CD4-positive, alpha-beta T cell (primary cell): ENCODE measurements at regions not wholly inside any gene's neighbourhood (a gene's known extent, or its start where the extent isn't known, plus 50 kb on each side); places are given as distances from the start of the nearest gene placed in this dataset.

Experiments used
- ATAC-seq: fragments of 200-7000 bp; cut with Tn5 transposase; one replicate; pipeline ENCODE4 v1.10.0; 2022; ENCODE audit warnings: mild to moderate bottlenecking; ENCODE audit not compliant: poor library complexity
- CTCF ChIA-PET: fragments of 350-600 bp; sonication (Branson Sonifier 250); formaldehyde crosslinking; loops from one replicate; lab custom pipeline; 2021; ENCODE audit warnings: antibody characterized with exemption, inconsistent platforms; lab: Charles Lee
- POLR2A ChIA-PET: fragments of 350-600 bp; sonication (Branson Sonifier 250); formaldehyde crosslinking; loops from one replicate; lab custom pipeline; 2021; ENCODE audit warnings: antibody characterized with exemption, inconsistent platforms; lab: Charles Lee
- DNase-seq, 14 experiments: peaks; one replicate each; pipeline ENCODE4 v3.0.0-alpha.2; 2013 to 2020; ENCODE audit warnings: mixed read lengths in 2 of 14
- H3K27ac ChIP-seq, 2 donors: one replicate each; pipeline versions ENCODE4 v1.5.1 to v1.7.0; 2013; ENCODE audit warnings: low read length in 2 of 2, low read depth in 1 of 2, mild to moderate bottlenecking in 1 of 2
- H3K27me3 ChIP-seq, 2 experiments: 1 replicate in 1 of 2; 2 replicates in 1 of 2; pipeline versions ENCODE4 v1.6.1 to v1.7.0; 2013; ENCODE audit warnings: low read length in 2 of 2, control low read depth in 1 of 2, mild to moderate bottlenecking in 1 of 2, moderate library complexity in 1 of 2; ENCODE audit not compliant: insufficient read depth in 2 of 2, control insufficient read depth in 1 of 2
- H3K36me3 ChIP-seq: one replicate; pipeline ENCODE4 v1.6.1; 2013; ENCODE audit warnings: low read length, control low read depth; ENCODE audit not compliant: insufficient read depth
- H3K4me1 ChIP-seq: one replicate; pipeline ENCODE4 v1.6.1; 2013; ENCODE audit warnings: low read length, control low read depth; ENCODE audit not compliant: insufficient read depth
- H3K4me3 ChIP-seq: one replicate; pipeline ENCODE4 v1.5.1; 2013; ENCODE audit warnings: mild to moderate bottlenecking, low read length, moderate library complexity
- H3K9me3 ChIP-seq, 2 experiments: 1 replicate in 1 of 2; 2 replicates in 1 of 2; pipeline versions ENCODE4 v1.6.1 to v1.7.0; 2013; ENCODE audit warnings: low read length in 2 of 2, mild to moderate bottlenecking in 2 of 2, control low read depth in 1 of 2, moderate library complexity in 1 of 2; ENCODE audit not compliant: control insufficient read depth in 1 of 2, insufficient read depth in 1 of 2
- H3K27ac Mint-ChIP-seq: one replicate; pipeline ENCODE4 v1.8.0; 2020; ENCODE audit warnings: mixed read lengths
- H3K27me3 Mint-ChIP-seq: one replicate; pipeline ENCODE4 v1.8.0; 2021; ENCODE audit warnings: mixed read lengths
- H3K36me3 Mint-ChIP-seq: one replicate; pipeline ENCODE4 v1.8.0; 2021; ENCODE audit warnings: low read depth, mixed read lengths
- H3K4me1 Mint-ChIP-seq: one replicate; pipeline ENCODE4 v1.8.0; 2021; ENCODE audit warnings: low read depth, mixed read lengths
- H3K4me3 Mint-ChIP-seq: one replicate; pipeline ENCODE4 v1.8.0; 2020; ENCODE audit warnings: mild to moderate bottlenecking, mixed read lengths
- H3K9me3 Mint-ChIP-seq: one replicate; pipeline ENCODE4 v1.8.0; 2020; ENCODE audit warnings: mixed read lengths
- CTCF ChIP-seq: fragments of 200-600 bp; IDR thresholded peaks from one replicate; pipeline ENCODE4 v1.8.0; 2022; ENCODE audit warnings: antibody characterized with exemption, mild to moderate bottlenecking
- intact Hi-C, 2 experiments: fragments of 100-400 bp; cut with DNase I in 1 of 2; cut with micrococcal nuclease in 1 of 2; formaldehyde crosslinking; loops; one replicate each; pipeline versions ENCODE4 v1.15.1 to v1.9.0; 2023 to 2025; cut with DNase I, micrococcal nuclease

GRCh38 chr1:228988664-228989063 lies 253.4 kb downstream of the RHOU start:
- ATAC-seq: no peak
- Histone ChIP-seq H3K4me3 (no peak overlapping the region), H3K27me3 (no peaks in the 10 kb centered on the region), H3K4me1 (peaks cover 7% of the 10 kb centered on the region), H3K9me3 (no peaks in the 10 kb centered on the region), H3K27ac (no peak overlapping the region), H3K36me3 (no peaks in the 10 kb centered on the region)
- no peaks in the 10 kb centered on the region for H3K27me3 Mint-ChIP-seq
- H3K4me3 Mint-ChIP-seq: no peak overlapping the region
- DNase-seq: no peak
- no peak overlapping the region for H3K27ac Mint-ChIP-seq
- intact Hi-C loops: no loop called here
- ChIA-PET POLR2A (no interaction called here), CTCF (no interaction called here)
- peaks cover 6% of the 10 kb centered on the region for H3K4me1 Mint-ChIP-seq
- no peaks in the 10 kb centered on the region for H3K36me3 Mint-ChIP-seq
- H3K9me3 Mint-ChIP-seq: no peaks in the 10 kb centered on the region
- TF ChIP-seq CTCF: no peak

DNA sequence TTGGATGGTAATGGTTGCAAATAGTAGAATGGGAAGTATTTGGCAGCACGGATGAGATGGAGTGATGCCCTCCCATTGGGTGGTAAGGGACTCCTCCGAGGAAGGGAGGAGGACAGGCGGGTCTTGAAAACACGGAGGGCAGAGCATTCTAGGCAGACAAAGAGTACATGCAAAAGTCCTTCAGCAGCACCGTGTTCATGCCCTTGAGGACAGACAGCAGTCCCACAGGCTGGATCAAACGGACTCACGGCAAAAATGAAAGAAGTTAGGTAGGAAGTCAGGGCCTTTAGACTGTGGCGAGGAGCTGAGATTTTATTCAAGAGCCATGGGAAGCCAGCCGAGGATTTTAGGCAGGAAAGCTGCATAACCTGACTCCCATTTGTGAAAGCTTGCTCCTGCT lies 253.9 kb downstream of the RHOU start:
- Histone ChIP-seq H3K36me3 (no peaks in the 10 kb centered on the region), H3K27me3 (no peaks in the 10 kb centered on the region), H3K4me3 (no peak overlapping the region), H3K9me3 (no peaks in the 10 kb centered on the region), H3K27ac (no peak overlapping the region), H3K4me1 (peaks cover 7% of the 10 kb centered on the region)
- Mint-ChIP-seq H3K27ac (no peak overlapping the region), H3K36me3 (no peaks in the 10 kb centered on the region), H3K4me3 (no peak overlapping the region), H3K4me1 (peaks cover 6% of the 10 kb centered on the region), H3K9me3 (no peaks in the 10 kb centered on the region), H3K27me3 (no peaks in the 10 kb centered on the region)
- TF ChIP-seq CTCF: no peak
- ChIA-PET POLR2A (no interaction called here), CTCF (no interaction called here)
- intact Hi-C loops: no loop called here
- DNase-seq (no peak), ATAC-seq (no peak)

- no peak overlapping the region for H3K27ac Mint-ChIP-seq
- CTCF ChIA-PET: no interaction called here
- ATAC-seq: no peak
- H3K4me3 Mint-ChIP-seq: no peak overlapping the region
- no peaks in the 10 kb centered on the region for H3K27me3 Mint-ChIP-seq
- peaks cover 6% of the 10 kb centered on the region for H3K4me1 Mint-ChIP-seq
- Histone ChIP-seq H3K36me3 (no peaks in the 10 kb centered on the region), H3K9me3 (no peaks in the 10 kb centered on the region), H3K4me1 (peaks cover 7% of the 10 kb centered on the region), H3K27me3 (no peaks in the 10 kb centered on the region), H3K27ac (no peak overlapping the region), H3K4me3 (no peak overlapping the region)
- no peak for DNase-seq
- TF ChIP-seq CTCF: no peak
- intact Hi-C loops: no loop called here
- no peaks in the 10 kb centered on the region for H3K9me3 Mint-ChIP-seq
- no peaks in the 10 kb centered on the region for H3K36me3 Mint-ChIP-seq
- POLR2A ChIA-PET: no interaction called here
Measured at GRCh38 chr1:228989676-228989991, 254.4 kb downstream of the RHOU start.
